Kidney epithelial cell (primary cell): ENCODE measurements at regions not wholly inside any gene's neighbourhood (a gene's known extent, or its start where the extent isn't known, plus 50 kb on each side); places are given as distances from the start of the nearest gene placed in this dataset.

Experiments used
- DNase-seq: peaks from one replicate; pipeline ENCODE4 v3.0.0-alpha.2; 2010; ENCODE audit warnings: low read depth
- H3K27me3 ChIP-seq: 2 replicates; pipeline ENCODE4 v1.6.0; 2011; ENCODE audit warnings: low read length; ENCODE audit not compliant: control insufficient read depth, insufficient read depth
- H3K36me3 ChIP-seq: 2 replicates; pipeline ENCODE4 v1.5.1; 2011; ENCODE audit warnings: low read length; ENCODE audit not compliant: control insufficient read depth, insufficient read depth
- H3K4me3 ChIP-seq: 2 replicates; pipeline ENCODE4 v1.5.1; 2011; ENCODE audit warnings: low read depth, mild to moderate bottlenecking, control low read depth, low read length
- TF ChIP-seq, protein P1 (sequence below): IDR thresholded peaks from 2 replicates; pipeline ENCODE4 v1.5.1; 2011; ENCODE audit warnings: mild to moderate bottlenecking, moderate library complexity, low read length, control low read depth, inconsistent platforms; ENCODE audit not compliant: insufficient read depth, poor library complexity, severe bottlenecking

DNA sequence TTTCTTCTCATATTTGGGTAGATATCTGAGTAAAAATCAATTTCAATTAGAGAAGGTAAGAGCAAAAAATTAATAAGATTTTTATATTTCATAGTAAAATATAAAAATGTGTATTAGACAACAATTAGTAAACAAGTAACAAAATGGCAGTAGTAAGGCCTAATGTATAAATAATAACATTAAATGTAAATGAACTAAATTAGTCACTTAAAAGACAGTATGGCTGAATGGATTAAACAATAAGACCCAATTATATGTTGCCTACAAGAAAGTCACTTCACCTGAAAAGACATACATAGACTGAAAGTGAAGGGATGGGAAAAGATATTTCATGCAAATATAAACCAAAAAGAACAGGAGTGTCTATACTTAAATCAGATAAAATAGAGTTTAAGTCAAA lies 147.6 kb downstream of the TRMT11 start:
- Histone ChIP-seq H3K36me3 (no peaks in the 10 kb centered on the region), H3K4me3 (no peak overlapping the region), H3K27me3 (no peaks in the 10 kb centered on the region)
- DNase-seq = no peak
- TF ChIP-seq, protein P1, sequence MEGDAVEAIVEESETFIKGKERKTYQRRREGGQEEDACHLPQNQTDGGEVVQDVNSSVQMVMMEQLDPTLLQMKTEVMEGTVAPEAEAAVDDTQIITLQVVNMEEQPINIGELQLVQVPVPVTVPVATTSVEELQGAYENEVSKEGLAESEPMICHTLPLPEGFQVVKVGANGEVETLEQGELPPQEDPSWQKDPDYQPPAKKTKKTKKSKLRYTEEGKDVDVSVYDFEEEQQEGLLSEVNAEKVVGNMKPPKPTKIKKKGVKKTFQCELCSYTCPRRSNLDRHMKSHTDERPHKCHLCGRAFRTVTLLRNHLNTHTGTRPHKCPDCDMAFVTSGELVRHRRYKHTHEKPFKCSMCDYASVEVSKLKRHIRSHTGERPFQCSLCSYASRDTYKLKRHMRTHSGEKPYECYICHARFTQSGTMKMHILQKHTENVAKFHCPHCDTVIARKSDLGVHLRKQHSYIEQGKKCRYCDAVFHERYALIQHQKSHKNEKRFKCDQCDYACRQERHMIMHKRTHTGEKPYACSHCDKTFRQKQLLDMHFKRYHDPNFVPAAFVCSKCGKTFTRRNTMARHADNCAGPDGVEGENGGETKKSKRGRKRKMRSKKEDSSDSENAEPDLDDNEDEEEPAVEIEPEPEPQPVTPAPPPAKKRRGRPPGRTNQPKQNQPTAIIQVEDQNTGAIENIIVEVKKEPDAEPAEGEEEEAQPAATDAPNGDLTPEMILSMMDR = no peak

DNA sequence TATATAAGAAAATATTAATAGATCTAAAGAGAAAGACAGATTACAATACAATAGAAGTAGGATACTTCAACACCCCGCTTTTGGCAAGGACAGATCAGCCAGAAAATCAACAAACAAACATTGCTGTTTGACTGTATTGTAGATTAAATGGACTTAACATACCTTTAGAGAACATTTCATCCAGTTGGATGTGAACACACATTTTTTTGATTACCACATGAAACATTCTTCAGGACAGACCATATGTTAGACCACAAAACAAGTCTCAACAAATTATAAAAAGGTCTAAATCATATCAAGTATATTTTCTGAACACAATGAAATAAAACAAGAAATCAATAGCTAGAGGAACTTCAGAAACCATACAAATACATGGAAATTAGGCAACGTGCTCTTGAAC lies 148.2 kb downstream of the TRMT11 start:
- Histone ChIP-seq H3K27me3 (no peaks in the 10 kb centered on the region), H3K4me3 (no peak overlapping the region), H3K36me3 (no peaks in the 10 kb centered on the region)
- TF ChIP-seq, protein P1 = no peak
- no peak for DNase-seq

DNA sequence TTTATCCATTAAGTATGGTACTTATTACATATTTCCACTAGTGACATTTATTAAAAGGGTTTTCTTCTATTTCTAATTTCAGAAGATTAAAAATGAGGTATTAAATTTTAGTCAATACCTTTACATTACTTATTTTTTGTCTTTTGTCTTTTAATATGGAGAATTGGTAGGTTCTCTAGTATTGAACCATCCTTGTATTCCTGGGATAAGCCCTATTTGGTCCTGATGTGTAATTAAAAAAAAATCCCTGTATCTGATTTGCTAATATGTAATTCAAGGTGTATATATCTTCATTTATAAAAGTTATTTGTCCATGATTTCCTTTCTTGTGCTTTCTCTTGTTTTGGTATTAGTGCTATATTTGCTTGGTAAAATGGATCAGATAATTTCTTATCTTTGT lies 153.7 kb downstream of the TRMT11 start:
- no peaks in the 10 kb centered on the region for H3K27me3 ChIP-seq
- TF ChIP-seq, protein P1 = no peak
- no peaks in the 10 kb centered on the region for H3K36me3 ChIP-seq
- no peak for DNase-seq
- no peak overlapping the region for H3K4me3 ChIP-seq

DNA sequence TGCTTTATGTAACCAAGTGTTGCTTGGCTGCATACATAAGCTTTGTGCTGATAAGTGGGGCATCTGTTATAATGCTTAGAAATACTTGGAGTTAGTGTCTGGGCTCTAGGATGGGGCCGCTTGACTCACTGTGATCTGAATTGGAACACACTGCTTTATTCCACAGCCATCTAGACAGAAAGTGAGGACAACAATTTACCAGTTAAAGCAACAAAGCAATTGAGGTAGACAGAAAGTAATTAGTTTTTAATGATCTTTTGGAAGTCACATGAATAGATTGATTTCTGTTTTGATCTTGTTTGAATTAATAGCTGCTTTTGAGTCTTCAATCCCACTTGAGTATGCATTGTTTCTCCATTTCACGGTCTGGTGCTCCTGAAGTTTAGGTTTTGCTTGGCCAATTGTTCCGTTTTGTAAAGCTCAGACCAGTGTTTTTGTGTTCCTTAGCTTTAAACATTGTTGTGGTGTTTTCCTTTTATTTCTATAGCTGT lies 157.5 kb downstream of the TRMT11 start:
- TF ChIP-seq, protein P1 = no peak
- no peak for DNase-seq
- Histone ChIP-seq H3K4me3 (no peak overlapping the region), H3K27me3 (no peaks in the 10 kb centered on the region), H3K36me3 (no peaks in the 10 kb centered on the region)

DNA sequence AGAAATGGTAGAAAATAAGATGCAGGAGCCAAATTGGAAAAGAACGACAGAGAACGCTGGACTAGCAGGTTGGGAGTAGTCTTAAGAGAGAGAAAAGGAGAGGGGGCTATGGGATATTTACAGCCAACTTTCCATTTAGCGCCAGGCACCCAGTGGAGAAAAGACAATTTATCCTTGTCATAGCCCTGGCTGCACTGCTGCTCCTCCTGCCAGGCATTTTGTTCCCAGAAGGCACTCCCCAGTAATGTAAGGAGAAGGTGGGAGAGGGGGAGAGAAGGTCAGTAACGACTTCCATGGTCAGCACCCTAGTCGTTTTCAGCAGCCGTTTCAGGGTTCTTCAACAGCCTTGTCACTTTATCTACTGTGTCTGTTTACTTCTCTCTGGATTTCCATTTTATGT lies 159.0 kb downstream of the TRMT11 start:
- Histone ChIP-seq H3K27me3 (no peaks in the 10 kb centered on the region), H3K36me3 (no peaks in the 10 kb centered on the region), H3K4me3 (no peak overlapping the region)
- TF ChIP-seq, protein P1 = no peak
- no peak for DNase-seq

DNA sequence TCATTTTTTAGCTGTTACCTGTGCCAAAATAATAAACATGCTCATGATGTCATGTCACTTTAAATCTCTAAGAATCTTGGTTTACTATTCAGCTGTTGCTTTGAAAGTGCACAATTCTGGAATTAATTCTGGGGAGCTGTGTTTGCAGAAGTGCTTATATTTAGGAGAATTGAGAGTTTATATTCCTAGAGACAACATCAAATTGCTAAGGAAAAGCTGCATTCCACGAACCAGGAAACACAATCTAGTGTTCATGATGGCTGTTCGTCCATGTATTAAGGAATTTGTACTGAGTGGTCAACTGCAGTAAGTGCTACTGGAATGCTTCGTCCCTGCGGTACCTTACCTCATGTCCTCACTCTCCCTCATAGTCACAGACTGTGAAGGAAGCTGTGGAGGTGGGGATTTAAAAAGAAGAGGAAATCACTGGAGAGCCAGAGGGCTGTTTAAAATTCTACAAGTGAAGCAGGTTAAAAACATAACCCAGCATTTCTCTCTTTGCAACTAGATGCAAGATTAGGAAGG lies 161.0 kb downstream of the TRMT11 start:
- no peaks in the 10 kb centered on the region for H3K27me3 ChIP-seq
- DNase-seq = peak; percentile 38
- TF ChIP-seq, protein P1 = no peak
- H3K36me3 ChIP-seq = no peaks in the 10 kb centered on the region
- H3K4me3 ChIP-seq = no peak overlapping the region
